GM21825 (cell line): ENCODE measurements at regions not wholly inside any gene's neighbourhood (a gene's known extent, or its start where the extent isn't known, plus 50 kb on each side); places are given as distances from the start of the nearest gene placed in this dataset.

ENCODE experiments used
- ATAC-seq: cut with Tn5 transposase; IDR thresholded peaks from one replicate; pipeline ENCODE4 v1.9.1; 2021; ENCODE audit warnings: mild to moderate bottlenecking, moderate library complexity; ENCODE audit not compliant: unreplicated experiment

- ATAC-seq = no peak
Observed at GRCh38 chr9:119537138-119537537, 167.9 kb upstream of the BRINP1 start.

- no peak for ATAC-seq
Observed at GRCh38 chr9:119533504-119533903, 164.3 kb upstream of the BRINP1 start.

- no peak for ATAC-seq
Observed at GRCh38 chr9:119526698-119527097, 157.5 kb upstream of the BRINP1 start.

GRCh38 chr9:119523508-119523907 is 154.3 kb upstream of the BRINP1 start:
- ATAC-seq = no peak

GRCh38 chr9:119522381-119522780 is 153.1 kb upstream of the BRINP1 start:
- no peak for ATAC-seq

GRCh38 chr9:119509291-119509905 is 140.2 kb upstream of the BRINP1 start:
- ATAC-seq = no peak

GRCh38 chr9:119501374-119501773 is 132.1 kb upstream of the BRINP1 start:
- no peak for ATAC-seq

- no peak for ATAC-seq
Observed at GRCh38 chr9:119500072-119500771, 131.0 kb upstream of the BRINP1 start.

GRCh38 chr9:119487118-119487827 is 118.0 kb upstream of the BRINP1 start:
- no peak for ATAC-seq

- ATAC-seq = no peak
Observed at GRCh38 chr9:119483153-119483552, 113.9 kb upstream of the BRINP1 start.

- ATAC-seq = no peak
Observed at GRCh38 chr9:119477197-119477596, 108.0 kb upstream of the BRINP1 start.

GRCh38 chr9:119458068-119458467 is 88.8 kb upstream of the BRINP1 start:
- ATAC-seq = no peak

GRCh38 chr9:119453980-119454379 is 84.7 kb upstream of the BRINP1 start:
- ATAC-seq = no peak

GRCh38 chr9:119453490-119453911 is 84.3 kb upstream of the BRINP1 start:
- ATAC-seq = no peak

- ATAC-seq = no peak
Observed at GRCh38 chr9:119451426-119451825, 82.2 kb upstream of the BRINP1 start.

- ATAC-seq = no peak
Observed at GRCh38 chr9:119443179-119443578, 73.9 kb upstream of the BRINP1 start.

GRCh38 chr9:119441832-119442231 is 72.6 kb upstream of the BRINP1 start:
- ATAC-seq = no peak

GRCh38 chr9:119441338-119441737 is 72.1 kb upstream of the BRINP1 start:
- ATAC-seq = no peak

- no peak for ATAC-seq
Observed at GRCh38 chr9:119436261-119436660, 67.0 kb upstream of the BRINP1 start.

- ATAC-seq = no peak
Observed at GRCh38 chr9:119435076-119435475, 65.8 kb upstream of the BRINP1 start.

GRCh38 chr9:119432428-119432827 is 63.2 kb upstream of the BRINP1 start:
- no peak for ATAC-seq

- no peak for ATAC-seq
Observed at GRCh38 chr9:119429302-119429701, 60.1 kb upstream of the BRINP1 start.
